Smooth muscle cell (in vitro differentiated cells): ENCODE measurements at regions not wholly inside any gene's neighbourhood (a gene's known extent, or its start where the extent isn't known, plus 50 kb on each side); places are given as distances from the start of the nearest gene placed in this dataset.

Source experiments
- DNase-seq: peaks from one replicate; lab custom pipeline; 2025; ENCODE audit not compliant: unreplicated experiment; lab: John Stamatoyannopoulos, UW
- H2AFZ ChIP-seq: fragments of 200-600 bp; sonication (generic); 2 replicates; pipeline ENCODE4 v1.6.0; 2016; ENCODE audit warnings: antibody characterized with exemption, low read depth, mild to moderate bottlenecking
- H3F3A ChIP-seq: fragments of 200-600 bp; sonication (generic); 2 replicates; pipeline ENCODE4 v1.6.0; 2017; ENCODE audit warnings: antibody characterized with exemption, low read depth
- H3K27ac ChIP-seq: fragments of 200-600 bp; sonication (generic); 2 replicates; pipeline ENCODE4 v1.5.1; 2016; ENCODE audit warnings: low read depth, mild to moderate bottlenecking
- H3K27me3 ChIP-seq: fragments of 200-600 bp; sonication (generic); 2 replicates; pipeline ENCODE4 v1.6.1; 2016; ENCODE audit warnings: low read depth, mild to moderate bottlenecking
- H3K36me3 ChIP-seq: fragments of 200-600 bp; sonication (generic); 2 replicates; pipeline ENCODE4 v1.5.1; 2016; ENCODE audit warnings: low read depth
- H3K4me1 ChIP-seq: fragments of 200-600 bp; sonication (generic); 2 replicates; pipeline ENCODE4 v1.5.1; 2016; ENCODE audit warnings: low read depth
- H3K4me2 ChIP-seq: fragments of 200-600 bp; sonication (generic); 2 replicates; pipeline ENCODE4 v1.6.0; 2016; ENCODE audit warnings: mild to moderate bottlenecking
- H3K4me3 ChIP-seq: fragments of 200-600 bp; sonication (generic); 2 replicates; pipeline ENCODE4 v1.5.1; 2016; ENCODE audit warnings: mild to moderate bottlenecking
- H3K79me2 ChIP-seq: fragments of 200-600 bp; sonication (generic); 2 replicates; pipeline ENCODE4 v1.6.0; 2016; ENCODE audit warnings: low read depth, mild to moderate bottlenecking
- H3K9ac ChIP-seq: fragments of 200-600 bp; sonication (generic); 2 replicates; pipeline ENCODE4 v1.6.0; 2016; ENCODE audit warnings: low read depth
- H3K9me3 ChIP-seq: fragments of 200-600 bp; sonication (generic); replicated peaks from 2 replicates; pipeline ENCODE4 v1.5.1; 2016; ENCODE audit warnings: low read depth
- H4K20me1 ChIP-seq: fragments of 200-600 bp; sonication (generic); 2 replicates; pipeline ENCODE4 v1.6.0; 2016; ENCODE audit warnings: low read depth
- WGBS: methylation state at CpG from one replicate; pipeline ENCODE4 v1.1.7; 2016; ENCODE audit warnings: low lambda C conversion rate; 5-methylcytosine and 5-hydroxymethylcytosine counted together
- TF ChIP-seq, protein P1 (sequence below): fragments of 200-600 bp; sonication (generic); IDR thresholded peaks from 2 replicates; pipeline ENCODE4 v1.5.1; 2017; ENCODE audit warnings: borderline replicate concordance, mild to moderate bottlenecking, antibody characterized with exemption; ENCODE audit not compliant: insufficient read depth, poor library complexity, severe bottlenecking

DNA sequence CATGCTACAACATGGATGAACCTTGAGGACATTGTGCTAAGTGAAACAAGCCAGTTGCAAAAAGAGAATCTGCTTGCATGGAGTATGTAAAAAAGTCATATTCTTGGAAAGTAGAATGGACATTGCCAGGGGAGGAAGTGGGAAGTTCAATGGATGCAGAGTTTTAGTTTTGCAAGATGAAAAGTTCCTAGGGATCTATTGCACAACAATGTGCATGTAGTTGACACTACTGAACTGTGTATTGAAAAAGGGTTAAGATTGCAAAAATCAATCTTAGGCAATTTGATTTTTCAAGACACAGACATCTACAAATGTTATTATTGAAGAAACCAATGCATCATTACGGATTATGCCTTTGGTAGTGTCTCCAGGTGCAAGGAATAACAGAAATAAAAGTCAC is 50.3 kb upstream of the MAGI3 start:
- TF ChIP-seq, protein P1, sequence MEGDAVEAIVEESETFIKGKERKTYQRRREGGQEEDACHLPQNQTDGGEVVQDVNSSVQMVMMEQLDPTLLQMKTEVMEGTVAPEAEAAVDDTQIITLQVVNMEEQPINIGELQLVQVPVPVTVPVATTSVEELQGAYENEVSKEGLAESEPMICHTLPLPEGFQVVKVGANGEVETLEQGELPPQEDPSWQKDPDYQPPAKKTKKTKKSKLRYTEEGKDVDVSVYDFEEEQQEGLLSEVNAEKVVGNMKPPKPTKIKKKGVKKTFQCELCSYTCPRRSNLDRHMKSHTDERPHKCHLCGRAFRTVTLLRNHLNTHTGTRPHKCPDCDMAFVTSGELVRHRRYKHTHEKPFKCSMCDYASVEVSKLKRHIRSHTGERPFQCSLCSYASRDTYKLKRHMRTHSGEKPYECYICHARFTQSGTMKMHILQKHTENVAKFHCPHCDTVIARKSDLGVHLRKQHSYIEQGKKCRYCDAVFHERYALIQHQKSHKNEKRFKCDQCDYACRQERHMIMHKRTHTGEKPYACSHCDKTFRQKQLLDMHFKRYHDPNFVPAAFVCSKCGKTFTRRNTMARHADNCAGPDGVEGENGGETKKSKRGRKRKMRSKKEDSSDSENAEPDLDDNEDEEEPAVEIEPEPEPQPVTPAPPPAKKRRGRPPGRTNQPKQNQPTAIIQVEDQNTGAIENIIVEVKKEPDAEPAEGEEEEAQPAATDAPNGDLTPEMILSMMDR = no peak
- WGBS = 85% methylated on average over 1 of the region's 1 CpG
- H3K27me3 ChIP-seq = no peaks in the 10 kb centered on the region
- no peaks in the 10 kb centered on the region for H4K20me1 ChIP-seq
- no peak overlapping the region for H3K27ac ChIP-seq
- no peak overlapping the region for H3K9ac ChIP-seq
- H3K79me2 ChIP-seq = no peaks in the 10 kb centered on the region
- no peak overlapping the region for H3K4me3 ChIP-seq
- no peak overlapping the region for H2AFZ ChIP-seq
- no peaks in the 10 kb centered on the region for H3K36me3 ChIP-seq
- H3F3A ChIP-seq = no peaks in the 10 kb centered on the region
- no peak for DNase-seq
- no peaks in the 10 kb centered on the region for H3K9me3 ChIP-seq
- H3K4me2 ChIP-seq = no peak overlapping the region
- H3K4me1 ChIP-seq = no peaks in the 10 kb centered on the region
